Activated T-cell treated with anti-CD3 and anti-CD28 coated beads for 48 hours (primary cell): ENCODE measurements at regions not wholly inside any gene's neighbourhood (a gene's known extent, or its start where the extent isn't known, plus 50 kb on each side); places are given as distances from the start of the nearest gene placed in this dataset.
"Not testable (repeated sequence)": the region's sequence is repeated elsewhere in the genome, so short reads cannot be mapped to it uniquely, and the experiment has no call there.

Experiments
- DNase-seq: peaks from one replicate; pipeline ENCODE4 v3.0.0-alpha.2; 2020; ENCODE audit warnings: low read depth

GRCh38 chr4:180240670-180241069 is 2002.5 kb upstream of the TENM3 start:
- DNase-seq: no peak

DNA sequence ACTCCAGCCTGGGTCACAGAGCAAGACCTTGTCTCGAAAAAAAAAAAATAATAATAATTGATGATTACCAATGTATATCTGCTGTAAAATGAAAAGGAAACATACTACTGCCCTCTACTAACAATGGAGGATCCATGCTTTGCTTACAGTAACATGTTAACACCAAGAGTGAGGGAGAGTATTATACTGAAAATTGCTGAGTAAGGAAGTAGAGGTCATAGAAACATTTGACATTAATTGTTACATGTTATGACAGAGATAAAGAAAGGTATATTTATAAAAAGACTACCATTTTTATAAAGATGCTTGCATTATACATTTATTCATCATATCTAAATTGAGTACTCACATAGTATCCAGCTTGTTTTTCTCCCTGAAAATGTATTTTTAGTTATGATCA is 1989.8 kb upstream of the TENM3 start:
- no peak for DNase-seq

GRCh38 chr4:180261346-180261745 is 1981.9 kb upstream of the TENM3 start:
- no peak for DNase-seq

DNA sequence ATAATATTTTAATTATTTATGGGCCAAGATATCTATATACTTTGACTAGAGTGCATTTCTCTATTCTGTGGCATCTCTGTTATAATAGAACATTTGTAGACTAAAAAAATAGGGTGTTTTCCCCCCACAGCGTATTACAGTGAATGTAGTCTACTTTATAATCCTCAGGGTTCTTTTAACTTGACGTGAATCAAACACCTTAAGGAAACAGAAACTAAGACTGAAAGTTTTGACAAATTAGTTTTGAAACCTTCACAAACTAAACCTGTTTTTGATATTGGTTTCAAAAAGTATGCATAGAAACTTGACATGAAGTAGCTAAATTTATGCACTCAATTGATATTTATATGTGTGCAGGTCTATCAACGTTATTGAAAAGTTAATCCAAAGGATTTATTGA is 1963.1 kb upstream of the TENM3 start:
- no peak for DNase-seq

GRCh38 chr4:180280726-180281297 is 1962.4 kb upstream of the TENM3 start:
- no peak for DNase-seq

GRCh38 chr4:180281724-180282123 is 1961.5 kb upstream of the TENM3 start:
- DNase-seq: no peak

DNA sequence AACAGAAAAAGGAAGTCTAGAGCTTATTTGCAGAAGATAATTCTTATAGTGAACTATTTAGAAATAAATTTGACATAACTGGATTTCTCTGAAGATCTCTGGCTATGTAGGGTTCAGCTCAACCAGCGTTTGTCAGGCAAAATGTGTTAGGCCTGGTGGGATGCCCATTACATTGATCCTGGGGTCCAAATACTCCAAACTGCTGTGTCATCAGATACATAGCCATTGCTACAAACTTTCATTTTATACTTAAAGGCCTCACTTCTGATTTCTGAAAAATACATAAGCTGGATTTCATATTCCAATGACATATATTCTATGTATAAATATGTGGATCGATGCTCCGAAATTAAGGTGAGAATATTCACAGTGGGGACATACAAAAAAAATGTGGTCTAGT is 1958.9 kb upstream of the TENM3 start:
- no peak for DNase-seq

DNA sequence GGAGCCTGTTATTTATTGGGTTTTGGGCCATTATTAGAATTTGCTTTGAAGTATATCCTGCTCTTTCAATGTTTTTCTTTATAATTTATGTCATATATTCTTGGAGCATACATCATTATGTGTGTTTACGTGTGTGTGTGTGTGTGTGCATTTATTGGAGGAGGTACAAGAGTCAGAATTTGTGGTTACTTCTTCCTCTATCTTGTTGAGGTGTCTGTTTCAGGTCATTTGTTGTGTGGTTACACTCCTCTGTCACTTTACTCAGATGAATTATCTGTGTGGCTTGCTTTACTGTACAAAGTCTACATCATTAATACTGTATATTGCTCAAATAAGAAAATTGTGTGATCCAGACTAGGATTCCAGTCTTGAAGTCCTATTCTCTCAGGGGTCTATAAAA is 1957.4 kb upstream of the TENM3 start:
- no peak for DNase-seq

DNA sequence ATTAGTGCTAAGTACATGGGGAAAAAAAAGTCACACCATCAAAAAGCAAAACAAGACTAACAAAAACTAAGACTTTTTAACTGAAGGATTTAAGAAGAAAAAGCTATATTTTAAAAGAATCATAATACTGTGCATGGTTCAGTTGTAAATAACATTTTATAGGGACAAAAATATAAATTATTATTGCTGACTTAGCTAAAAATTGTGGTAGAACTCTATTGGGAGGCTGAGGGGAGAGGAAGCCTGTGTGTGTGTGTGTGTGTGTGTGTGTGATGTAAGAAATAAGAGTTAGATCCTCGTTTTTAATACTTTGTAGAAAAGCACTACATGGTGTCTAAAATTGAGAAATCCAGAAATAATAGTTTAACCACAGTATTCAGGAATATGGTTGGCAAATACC is 1950.9 kb upstream of the TENM3 start:
- DNase-seq: no peak

DNA sequence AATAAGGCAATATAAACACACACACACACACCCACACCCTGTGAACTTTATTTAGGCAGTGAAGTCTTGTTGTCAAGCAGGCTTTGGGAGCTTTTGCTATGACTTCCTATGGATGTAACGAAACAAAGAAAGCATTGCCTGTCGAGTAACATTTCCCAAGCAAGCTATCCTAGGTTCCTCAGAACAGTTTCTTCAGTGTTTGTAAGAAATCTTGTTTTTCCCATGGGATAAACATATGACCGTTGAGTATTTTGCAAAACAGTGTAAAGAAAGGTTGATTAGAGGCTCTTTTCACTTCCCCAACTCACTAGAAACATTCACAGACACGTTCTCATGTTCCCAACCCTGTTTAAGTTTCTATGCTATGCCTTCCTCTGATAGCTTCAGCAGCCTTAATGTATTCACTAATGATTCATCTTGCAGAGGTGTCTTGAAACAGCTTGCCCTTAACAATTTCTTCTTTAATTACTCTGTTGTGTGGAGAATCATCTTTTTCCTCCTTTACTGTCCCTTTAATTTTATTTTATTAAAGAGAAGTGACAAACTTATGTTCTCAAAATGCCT is 1947.1 kb upstream of the TENM3 start:
- no peak for DNase-seq

- no peak for DNase-seq
Measured at GRCh38 chr4:180304321-180304720, 1938.9 kb upstream of the TENM3 start.

DNA sequence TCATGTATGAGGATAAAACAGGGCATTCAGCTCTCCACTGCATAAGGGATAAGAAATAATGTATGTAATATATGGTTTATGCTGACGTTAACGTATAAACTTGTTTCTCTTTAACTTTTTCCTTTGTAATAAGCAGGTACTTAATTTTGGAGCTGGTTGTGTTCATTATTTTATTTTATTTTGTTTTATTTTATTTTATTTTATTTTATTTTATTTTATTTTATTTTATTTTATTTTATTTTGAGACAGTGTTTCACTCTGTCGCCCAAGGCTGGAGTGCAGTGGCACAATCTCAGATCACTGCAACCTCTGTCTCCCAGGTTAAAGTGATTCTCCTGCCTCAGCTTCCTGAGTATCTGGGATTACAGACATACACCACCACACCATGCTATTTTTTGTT is 1932.6 kb upstream of the TENM3 start:
- DNase-seq: no peak

DNA sequence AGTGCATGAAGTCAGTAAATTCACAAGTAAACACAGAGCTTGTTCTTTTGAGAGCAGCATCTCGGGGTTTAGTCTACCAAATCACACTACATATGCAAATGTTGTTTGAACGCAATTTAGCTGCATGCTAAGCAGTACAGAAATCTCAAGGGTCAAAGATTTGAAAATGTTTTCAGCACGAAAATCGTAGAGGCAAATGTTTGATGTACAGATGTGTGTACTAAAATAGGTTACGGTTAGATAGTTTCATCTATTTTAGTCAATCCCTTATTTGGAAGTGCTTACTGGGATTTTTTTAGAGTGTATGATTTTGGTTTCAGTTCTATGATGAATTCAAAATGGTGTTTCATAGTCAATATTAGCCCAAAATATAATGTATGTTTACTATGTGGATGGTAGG is 1928.2 kb upstream of the TENM3 start:
- DNase-seq: no peak

DNA sequence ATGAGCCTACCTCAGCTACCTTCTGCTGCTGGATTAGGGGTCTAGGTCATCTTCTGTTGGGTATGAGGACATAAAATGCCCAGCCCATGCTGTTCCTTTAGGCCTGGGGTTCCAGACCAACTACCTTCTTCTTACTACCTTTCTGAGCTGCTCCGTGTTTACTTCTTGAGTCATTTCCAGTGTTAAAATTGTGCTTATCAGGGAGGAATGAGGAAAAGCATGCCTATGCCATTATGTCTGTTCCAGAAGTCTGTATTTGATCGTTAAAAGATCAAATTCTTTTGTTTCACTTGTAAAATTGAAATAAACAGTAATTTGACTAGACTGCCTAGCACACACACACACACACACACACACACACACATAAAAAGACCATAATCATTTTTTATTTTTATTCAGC is 1912.7 kb upstream of the TENM3 start:
- DNase-seq: no peak

DNA sequence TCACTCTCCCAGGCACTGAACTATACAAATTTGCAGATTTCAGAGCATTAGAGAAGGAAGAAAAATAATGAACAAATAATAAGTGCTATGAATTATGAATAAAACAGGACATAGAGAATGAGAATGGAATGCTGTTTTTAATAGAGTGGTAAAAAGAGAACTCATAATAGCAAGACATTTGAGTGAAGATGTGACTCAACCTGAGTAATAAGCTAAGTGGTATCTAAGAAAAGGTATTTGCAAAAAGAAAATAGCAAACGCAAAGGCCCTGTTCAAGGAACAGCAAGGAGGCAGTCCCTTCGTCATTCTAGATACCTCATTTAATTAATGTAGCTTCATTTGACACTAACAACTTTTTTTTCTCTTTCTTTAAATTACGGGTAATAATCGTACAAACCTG is 1910.0 kb upstream of the TENM3 start:
- DNase-seq: no peak

- no peak for DNase-seq
Measured at GRCh38 chr4:180335566-180335965, 1907.6 kb upstream of the TENM3 start.

DNA sequence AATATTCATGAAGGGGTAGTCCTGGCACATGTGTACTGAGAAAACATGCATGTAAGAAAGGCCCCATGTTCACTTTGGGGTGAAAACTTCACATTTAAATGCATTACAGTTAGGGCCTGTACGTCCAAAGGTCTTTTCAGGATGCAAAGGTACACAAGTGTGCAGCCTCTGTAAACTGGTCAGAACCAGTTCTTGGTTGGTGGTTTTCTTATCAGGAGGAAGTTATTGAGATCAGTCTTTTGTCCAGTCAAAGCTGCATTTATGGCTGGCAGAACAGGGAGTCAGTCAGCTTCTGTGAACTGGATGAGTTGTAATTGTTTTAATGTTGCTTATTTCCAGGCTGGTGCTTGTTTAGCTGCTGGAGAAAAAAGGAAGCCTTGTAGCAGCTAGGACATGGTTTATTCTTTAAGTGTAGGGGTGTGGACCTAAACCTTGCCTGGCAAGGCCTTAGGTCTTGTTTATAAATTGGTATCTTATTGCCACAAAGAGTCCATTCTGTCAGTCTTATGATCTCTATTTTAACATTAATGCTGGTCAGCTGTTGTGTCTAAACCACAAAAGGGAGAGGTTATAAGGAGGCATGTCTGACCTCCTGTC is 1906.6 kb upstream of the TENM3 start:
- no peak for DNase-seq

DNA sequence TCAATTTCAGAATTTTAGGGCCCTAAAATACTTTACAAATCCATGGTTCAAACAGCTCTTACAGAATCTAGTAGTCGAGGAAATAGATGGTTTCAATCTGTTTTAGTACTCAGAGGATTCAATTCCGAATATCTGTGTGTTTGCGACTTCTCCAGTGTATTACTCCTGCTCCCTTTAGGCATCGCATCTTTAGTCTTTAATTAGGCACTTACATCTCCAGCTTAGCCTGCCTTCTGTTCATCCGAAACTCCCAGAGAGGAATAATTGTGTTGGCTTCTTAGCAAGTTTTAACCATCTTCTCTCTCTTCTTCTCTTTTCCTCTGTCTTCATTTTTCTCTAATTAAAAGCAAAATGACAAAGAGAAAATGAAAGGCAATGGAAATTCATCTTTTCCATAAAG is 1901.3 kb upstream of the TENM3 start:
- no peak for DNase-seq

DNA sequence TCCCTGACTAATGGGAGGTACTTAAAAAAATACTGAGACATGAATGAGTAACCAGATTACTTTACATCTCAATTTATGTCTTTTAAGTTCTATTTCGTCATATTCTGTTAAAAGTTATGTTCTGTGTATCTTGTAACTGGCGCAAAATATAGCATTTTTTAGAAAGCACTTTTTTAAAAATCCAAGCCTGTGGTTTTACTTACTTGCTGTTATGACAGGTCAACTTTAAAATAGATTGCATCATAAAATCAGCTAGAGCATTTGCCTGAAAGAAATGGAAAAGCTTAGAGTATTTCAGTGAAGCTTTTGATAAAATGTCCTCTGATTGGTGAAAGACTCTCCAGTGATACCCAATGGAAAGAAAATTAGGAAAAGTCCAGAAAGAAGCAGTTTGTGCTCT is 1892.3 kb upstream of the TENM3 start:
- DNase-seq: no peak

GRCh38 chr4:180356766-180357165 is 1886.4 kb upstream of the TENM3 start:
- DNase-seq: no peak

DNA sequence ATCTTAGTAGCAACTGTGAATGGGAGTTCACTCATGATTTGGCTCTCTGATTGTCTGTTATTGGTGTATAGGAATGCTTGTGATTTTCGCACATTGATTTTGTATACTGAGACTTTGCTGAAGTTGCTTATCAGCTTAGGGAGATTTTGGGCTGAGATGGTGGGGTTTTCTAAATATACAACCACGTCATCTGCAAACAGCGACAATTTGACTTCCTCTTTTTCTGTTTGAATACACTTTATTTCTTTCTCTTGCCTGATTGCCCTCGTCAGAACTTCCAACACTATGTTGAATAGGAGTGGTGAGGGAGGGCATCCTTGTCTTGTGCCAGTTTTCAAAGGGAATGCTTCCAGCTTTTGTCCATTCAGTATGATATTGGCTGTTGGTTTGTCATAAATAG is 1883.1 kb upstream of the TENM3 start:
- DNase-seq: not testable (repeated sequence)

DNA sequence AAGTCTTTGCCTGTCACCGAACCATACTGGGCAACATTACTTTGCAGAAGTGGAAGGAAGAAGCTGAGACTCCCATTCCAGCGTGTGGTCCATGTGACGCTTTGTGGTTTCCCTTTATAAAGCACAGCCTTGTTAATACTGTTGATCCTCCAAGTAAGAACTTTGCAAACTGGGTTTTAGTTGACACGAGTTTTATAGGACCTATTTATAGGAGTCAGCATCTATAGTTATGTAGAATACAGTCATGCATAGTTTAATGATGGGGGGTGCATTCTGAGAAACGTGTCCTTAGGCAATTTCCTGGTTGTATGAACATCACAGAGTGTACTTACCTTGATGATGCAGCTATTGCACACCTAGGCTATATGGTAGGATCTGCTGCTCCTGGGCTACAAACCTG is 1879.4 kb upstream of the TENM3 start:
- DNase-seq: no peak

GRCh38 chr4:180372691-180373090 is 1870.5 kb upstream of the TENM3 start:
- DNase-seq: no peak

- no peak for DNase-seq
Measured at GRCh38 chr4:180377741-180378140, 1865.5 kb upstream of the TENM3 start.
